ENCODE measurements at regions not wholly inside any gene's neighbourhood (a gene's known extent, or its start where the extent isn't known, plus 50 kb on each side); places are given as distances from the start of the nearest gene placed in this dataset.

GRCh38 chr6:27806981-27807440, 105.2 kb downstream of the OR2B2 start (continued):
- no peak for TF ChIP-seq ZNF691 (CRISPR knock-in tag; IDR thresholded peaks at IDR 0.05; ENCODE audit: borderline replicate concordance, low read depth)
- TF ChIP-seq ZNF512B (CRISPR knock-in tag; IDR thresholded peaks at IDR 0.05; ENCODE audit: borderline replicate concordance), result no peak
- TF ChIP-seq ZNF569 (CRISPR knock-in tag; IDR thresholded peaks at IDR 0.05; ENCODE audit: borderline replicate concordance), result no peak
- TF ChIP-seq ZNF563 (CRISPR knock-in tag; IDR thresholded peaks at IDR 0.05), result no peak
- TF ChIP-seq ZFP36L2 (CRISPR knock-in tag; IDR thresholded peaks at IDR 0.05), result no peak
- TF ChIP-seq ZNF770 (CRISPR knock-in tag; IDR thresholded peaks at IDR 0.05), result no peak
- no peak for TF ChIP-seq ZNF709 (CRISPR knock-in tag; IDR thresholded peaks at IDR 0.05)
- peak; percentile 8; the same call in 1 of the 2 replicates for TF ChIP-seq SMC3 (IDR thresholded peaks at IDR 0.05; ENCODE audit: low read length)
- no peak for TF ChIP-seq ZIK1 (CRISPR knock-in tag; IDR thresholded peaks at IDR 0.05; ENCODE audit: borderline replicate concordance, low read depth)
- peak; percentile 87; the same call in 1 of the 2 replicates for TF ChIP-seq ZNF224 (CRISPR knock-in tag; IDR thresholded peaks at IDR 0.05)
- TF ChIP-seq E2F1 (CRISPR knock-in tag; IDR thresholded peaks at IDR 0.05), result peak; percentile 58; the same call in 1 of the 2 replicates
- no peak for TF ChIP-seq USF2 (IDR thresholded peaks at IDR 0.05; ENCODE audit: low read depth, low read length)
- TF ChIP-seq USF2 (CRISPR knock-in tag; IDR thresholded peaks at IDR 0.05; ENCODE audit: borderline replicate concordance), result 0 out of 2 replicates have a peak, but pooled peaks have one; percentile 40
- TF ChIP-seq ZBTB20 (CRISPR knock-in tag; IDR thresholded peaks at IDR 0.05; ENCODE audit: borderline replicate concordance, low read depth), result no peak
- no peak for TF ChIP-seq HBP1 (CRISPR knock-in tag; IDR thresholded peaks at IDR 0.05; ENCODE audit: low read depth)
- TF ChIP-seq ZNF275 (CRISPR knock-in tag; IDR thresholded peaks at IDR 0.05; ENCODE audit: borderline replicate concordance), result no peak

All from HepG2 (cell line).